ENCODE measurements at regions not wholly inside any gene's neighbourhood (a gene's known extent, or its start where the extent isn't known, plus 50 kb on each side); places are given as distances from the start of the nearest gene placed in this dataset.
"Not testable (repeated sequence)": the region's sequence is repeated elsewhere in the genome, so short reads cannot be mapped to it uniquely, and the experiment has no call there.

DNA sequence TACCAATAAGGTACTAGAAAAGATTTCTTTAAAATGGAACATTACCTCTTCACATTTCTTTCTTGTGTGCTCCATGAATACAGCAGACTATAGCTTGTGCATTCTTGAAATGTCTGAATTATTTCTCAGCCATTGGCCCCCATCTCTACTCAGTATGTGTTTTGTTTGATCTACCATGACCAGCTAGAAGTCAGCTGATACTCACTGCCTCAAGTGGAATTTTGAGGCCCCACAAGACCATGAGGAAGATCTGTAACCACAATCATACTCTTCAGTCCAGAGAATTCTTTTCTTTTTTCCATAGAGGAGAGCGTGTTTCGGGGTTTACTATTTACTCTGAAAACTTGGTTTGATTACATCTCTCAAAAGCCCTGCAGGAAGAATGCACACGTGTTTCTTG lies 319.1 kb downstream of the TOX3 start:
- no peak for DNase-seq

- no peak for DNase-seq
Measured at GRCh38 chr16:52212841-52213240, 334.1 kb downstream of the TOX3 start.

DNA sequence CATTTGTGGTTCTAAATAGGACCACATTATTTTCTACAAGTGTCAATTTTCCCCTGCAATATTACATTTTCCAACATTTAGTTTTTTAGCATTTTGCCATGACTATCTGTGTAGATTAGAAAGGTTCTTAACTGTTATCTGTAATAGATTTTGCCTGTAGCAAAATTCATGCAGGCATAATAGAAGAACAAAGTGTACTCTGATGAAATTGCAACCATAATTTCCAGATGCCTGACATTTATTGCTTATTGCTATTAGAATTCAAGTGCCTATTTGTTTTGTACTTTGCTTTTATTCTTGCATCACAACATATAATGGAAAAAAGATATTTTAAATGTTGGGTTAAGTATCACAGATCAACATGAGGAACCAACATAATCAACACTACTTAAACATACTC lies 337.7 kb downstream of the TOX3 start:
- no peak for DNase-seq

DNA sequence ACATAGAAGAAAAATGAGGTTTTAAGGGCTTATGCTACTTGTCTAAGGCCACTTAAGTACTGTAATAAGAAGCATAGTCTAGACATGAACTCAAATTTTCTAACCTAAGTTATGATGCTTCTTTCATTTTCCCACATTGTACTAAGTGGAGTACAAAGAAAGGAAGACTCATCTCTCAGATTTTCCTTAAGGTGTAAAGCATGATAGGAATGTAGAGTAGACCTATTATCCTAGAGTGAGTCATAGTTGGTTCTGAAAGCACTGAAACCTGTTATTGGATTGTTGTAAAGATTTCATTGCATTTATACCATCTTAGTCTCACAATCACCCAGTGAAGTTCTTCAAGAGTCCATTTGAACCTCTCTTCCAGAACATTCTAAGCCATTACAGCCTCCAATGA lies 343.8 kb downstream of the TOX3 start:
- DNase-seq: no peak

- DNase-seq: no peak
Measured at GRCh38 chr16:52193441-52193840, 353.5 kb downstream of the TOX3 start.

DNA sequence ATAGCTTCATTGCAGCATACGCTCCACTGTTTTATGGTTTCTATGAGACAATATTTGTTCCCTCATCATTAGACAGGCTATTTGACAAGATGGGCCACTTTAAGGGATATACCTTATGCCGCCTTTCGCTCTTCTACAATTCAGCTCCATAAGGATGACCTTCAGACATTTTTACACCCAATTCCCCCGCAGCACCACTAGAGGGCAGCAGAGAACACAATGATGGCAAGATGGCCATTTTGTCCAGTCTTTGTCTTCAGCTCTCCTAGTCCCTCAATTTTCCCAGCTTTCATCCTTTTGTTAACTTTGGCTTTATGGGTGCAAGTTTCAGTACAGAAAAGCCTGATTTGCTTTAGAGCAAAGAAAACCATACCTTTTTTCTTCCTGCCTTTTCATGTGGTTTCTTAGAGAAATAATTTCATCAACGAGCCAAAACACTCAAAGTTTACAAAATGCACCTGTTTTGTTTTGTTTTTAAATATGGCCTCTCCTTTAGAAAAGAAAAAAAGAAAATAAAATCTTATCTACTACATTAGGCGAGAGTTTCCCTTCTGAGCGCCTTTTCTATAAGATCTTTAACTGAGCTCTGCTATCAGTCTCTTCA lies 355.3 kb downstream of the TOX3 start:
- DNase-seq: peak; percentile 69

DNA sequence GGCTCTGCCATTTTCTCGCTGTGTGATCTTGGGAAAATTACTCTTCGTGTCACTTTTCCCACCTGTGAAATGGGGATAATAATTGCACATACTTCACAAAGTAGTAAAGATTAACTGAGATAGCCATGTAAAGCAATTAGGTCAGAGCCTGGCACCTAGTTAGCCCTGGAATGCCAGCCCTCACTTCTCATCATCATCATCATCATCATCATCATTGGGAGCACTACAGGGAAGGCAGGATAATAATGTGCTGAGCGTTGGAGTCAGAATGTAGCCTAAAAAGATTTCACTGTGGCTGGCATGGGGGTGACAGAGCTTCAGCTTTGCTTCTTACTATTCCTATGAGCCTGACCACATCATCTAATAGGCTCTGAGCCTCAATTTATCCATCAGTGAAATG lies 362.6 kb downstream of the TOX3 start:
- DNase-seq: no peak

- no peak for DNase-seq
Measured at GRCh38 chr16:52182840-52183239, 364.1 kb downstream of the TOX3 start.

GRCh38 chr16:52174168-52174567 lies 372.8 kb downstream of the TOX3 start:
- no peak for DNase-seq

DNA sequence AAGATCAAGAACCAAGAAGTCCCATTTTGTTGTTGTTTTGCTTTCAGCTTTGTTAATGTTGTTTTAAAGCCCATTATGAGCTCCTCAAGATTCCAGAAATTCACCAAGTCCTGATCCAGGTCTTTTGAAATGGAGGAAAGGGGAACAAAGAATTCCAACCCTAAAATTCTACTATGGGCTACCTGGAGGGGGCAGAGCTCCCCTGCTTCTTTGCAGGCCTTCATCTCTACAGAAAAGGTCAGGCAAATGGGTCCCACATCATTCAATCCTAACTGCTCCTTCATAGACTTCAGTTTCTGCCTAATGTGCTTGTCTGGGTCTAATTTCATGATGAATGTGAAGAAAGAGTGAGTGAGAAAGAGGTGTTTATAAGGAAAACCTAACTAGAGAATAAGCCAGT lies 375.5 kb downstream of the TOX3 start:
- DNase-seq: peak; percentile 4

DNA sequence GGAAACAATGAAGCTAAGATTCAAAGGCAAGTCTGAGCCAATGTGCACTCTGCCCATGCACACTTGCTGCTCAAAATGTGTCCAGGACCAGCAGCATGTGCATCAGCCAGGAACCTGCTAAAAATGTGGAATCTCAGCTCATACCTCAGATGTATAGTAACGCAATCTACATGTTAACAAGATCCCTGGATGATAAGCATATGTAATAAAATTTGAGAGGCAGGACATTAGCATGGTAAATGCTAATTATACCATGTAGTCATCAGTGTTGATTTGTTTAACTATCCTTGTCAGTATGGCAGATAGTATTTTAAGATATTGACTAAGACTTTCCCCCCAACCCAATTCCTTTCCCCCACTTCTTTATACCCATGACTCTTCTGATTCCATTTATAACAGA lies 379.6 kb downstream of the TOX3 start:
- DNase-seq: no peak

DNA sequence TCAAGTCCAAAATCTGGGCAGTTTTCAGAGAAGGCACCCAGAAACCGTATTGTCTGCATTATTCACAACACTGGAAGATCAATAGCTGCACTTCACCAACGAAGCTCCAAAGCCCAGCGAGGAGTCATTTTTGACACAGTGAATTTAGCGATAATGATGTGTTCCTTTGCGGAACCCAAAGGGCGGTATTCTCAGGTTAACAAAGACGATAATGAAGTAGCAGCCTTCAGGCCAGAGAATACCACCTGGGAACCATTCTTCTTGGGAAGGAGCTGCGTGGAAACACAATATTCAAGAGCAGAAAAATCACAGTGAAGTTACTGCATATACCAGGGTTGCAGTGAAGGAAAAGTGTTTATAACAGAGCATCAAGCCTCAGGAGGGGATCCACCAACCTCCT lies 381.0 kb downstream of the TOX3 start:
- no peak for DNase-seq

GRCh38 chr16:52149003-52149402 lies 397.9 kb downstream of the TOX3 start:
- DNase-seq: no peak

- DNase-seq: no peak
Measured at GRCh38 chr16:52141871-52142270, 405.1 kb downstream of the TOX3 start.

GRCh38 chr16:52128361-52128760 lies 418.6 kb downstream of the TOX3 start:
- no peak for DNase-seq

DNA sequence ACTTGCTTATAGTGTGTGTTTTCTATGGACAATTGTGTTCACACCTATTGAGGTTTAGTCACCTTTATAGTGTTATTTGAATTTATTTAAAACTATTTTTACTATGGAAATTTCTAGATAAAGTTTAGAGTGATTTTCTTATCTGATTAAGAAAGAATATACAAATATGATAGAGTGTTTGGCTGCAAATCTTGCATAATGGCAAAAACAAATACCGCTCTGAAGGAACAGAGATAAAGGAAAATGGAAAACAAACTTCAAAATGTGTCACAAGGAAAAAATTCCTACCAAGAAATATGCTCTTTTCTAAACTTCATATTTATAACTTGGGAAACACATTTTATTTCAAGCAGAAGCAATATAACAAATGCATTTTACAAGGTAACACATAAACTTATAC lies 423.1 kb downstream of the TOX3 start:
- no peak for DNase-seq

- no peak for DNase-seq
Measured at GRCh38 chr16:52123061-52123839, 423.7 kb downstream of the TOX3 start.

- DNase-seq: no peak
Measured at GRCh38 chr16:52117171-52117570, 429.8 kb downstream of the TOX3 start.

DNA sequence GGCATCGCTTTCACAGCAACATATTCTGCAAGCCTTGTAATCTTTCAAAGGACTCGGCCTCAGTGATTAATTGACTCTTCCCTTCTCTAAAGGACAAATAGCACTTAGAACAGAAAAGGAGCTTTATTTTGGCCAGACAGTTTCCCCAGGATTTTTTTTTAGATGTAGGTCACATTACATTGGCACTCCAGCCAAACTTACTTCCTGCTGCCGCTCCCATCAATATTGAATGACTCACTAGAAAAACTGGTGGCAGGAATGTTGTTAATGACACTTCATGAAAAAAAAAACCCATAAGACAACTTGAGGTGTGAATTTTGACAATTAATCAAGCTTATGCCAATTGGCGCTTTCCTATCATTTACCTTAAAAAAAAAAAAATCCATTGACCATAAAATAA lies 432.6 kb downstream of the TOX3 start:
- no peak for DNase-seq

DNA sequence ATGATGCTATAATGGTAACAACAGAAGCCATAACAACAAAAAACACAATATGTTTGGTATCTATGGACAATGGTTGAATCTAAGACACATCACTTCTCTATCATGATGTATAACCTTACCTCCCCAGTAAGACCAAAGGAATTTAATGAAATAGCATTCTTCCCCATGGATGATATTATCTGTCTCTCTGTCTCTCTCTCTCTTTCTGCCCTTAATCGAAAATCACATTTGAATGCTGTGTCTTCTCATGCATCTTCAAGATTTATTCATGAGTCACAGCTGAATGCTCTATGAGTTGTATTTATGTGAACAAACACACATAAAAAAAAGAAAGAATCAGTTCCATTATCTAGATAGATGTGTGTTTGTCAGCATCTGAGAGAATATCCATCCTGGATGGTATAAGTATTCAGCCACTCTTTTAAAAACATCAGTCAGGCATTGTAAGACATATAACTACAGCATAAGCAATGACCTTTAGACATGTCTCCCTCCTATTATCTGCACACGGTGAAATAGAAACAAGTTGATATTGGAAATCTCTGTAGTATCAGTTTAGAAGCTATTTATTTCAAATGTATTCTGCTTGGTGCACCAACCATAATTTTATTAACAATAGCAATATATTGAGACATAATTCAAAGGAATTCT lies 433.3 kb downstream of the TOX3 start:
- no peak for DNase-seq

DNA sequence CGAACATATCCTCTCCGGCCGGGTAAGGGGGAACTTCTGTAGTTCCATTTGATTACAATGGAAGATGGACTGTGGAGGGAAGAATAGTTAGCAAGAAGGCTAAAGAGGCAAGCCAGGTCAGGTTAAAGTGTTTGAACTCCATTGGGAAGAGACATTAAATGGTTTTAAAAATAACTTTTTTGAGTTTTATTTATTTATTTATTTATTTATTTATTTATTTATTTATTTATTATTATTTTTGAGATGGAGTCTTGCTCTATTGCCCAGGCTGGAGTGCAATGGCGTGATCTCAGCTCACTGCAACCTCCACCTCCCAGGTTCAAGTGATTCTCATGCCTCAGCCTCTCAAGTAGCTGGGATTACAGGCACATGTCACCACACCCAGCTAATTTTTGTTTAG lies 441.9 kb downstream of the TOX3 start:
- not testable (repeated sequence) for DNase-seq

- no peak for DNase-seq
Measured at GRCh38 chr16:52103791-52104190, 443.2 kb downstream of the TOX3 start.

GRCh38 chr16:52101246-52101645 lies 445.7 kb downstream of the TOX3 start:
- DNase-seq: no peak

DNA sequence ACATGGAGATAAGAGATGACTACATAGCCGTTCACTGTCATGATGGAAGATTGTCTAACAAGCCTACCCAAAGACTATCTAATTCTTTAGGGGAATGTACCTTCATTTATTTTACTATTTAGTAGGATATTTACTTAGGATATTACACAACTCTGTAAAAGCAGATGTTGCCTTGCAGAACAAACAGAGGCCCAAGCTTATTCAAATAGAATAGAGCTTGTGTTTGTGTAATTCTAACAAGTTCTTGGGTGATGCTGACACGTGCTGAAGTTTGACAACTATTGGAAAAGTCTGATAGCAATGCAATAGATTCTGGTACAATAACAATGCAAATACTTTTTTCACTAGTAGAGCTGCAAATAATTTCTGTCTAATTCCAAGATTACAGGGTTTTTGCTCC lies 447.6 kb downstream of the TOX3 start:
- no peak for DNase-seq

Data from NCI-H146 (cell line).